Mucosa of descending colon (tissue), 3 donors: ENCODE measurements at regions not wholly inside any gene's neighbourhood (a gene's known extent, or its start where the extent isn't known, plus 50 kb on each side); places are given as distances from the start of the nearest gene placed in this dataset.

ENCODE experiments used
- ATAC-seq: fragments of 200-7000 bp; cut with Tn5 transposase; one replicate; pipeline ENCODE4 v1.9.1; 2020; ENCODE audit warnings: mild to moderate bottlenecking, moderate library complexity
- DNase-seq, 3 donors: peaks; one replicate each; pipeline ENCODE4 v3.0.0-alpha.2; 2020
- H3K36me3 ChIP-seq: fragments of 200-600 bp; one replicate; pipeline ENCODE4 v1.8.0; 2021; ENCODE audit warnings: low read depth, mild to moderate bottlenecking
- H3K4me1 ChIP-seq: fragments of 200-600 bp; one replicate; pipeline ENCODE4 v1.8.0; 2021; ENCODE audit warnings: low read depth, mild to moderate bottlenecking
- H3K4me3 ChIP-seq: fragments of 200-600 bp; one replicate; pipeline ENCODE4 v1.8.0; 2021; ENCODE audit warnings: mild to moderate bottlenecking
- H3K9me3 ChIP-seq: fragments of 200-600 bp; one replicate; pipeline ENCODE4 v1.8.0; 2021; ENCODE audit warnings: mild to moderate bottlenecking
- CTCF ChIP-seq: fragments of 200-600 bp; IDR thresholded peaks from one replicate; pipeline ENCODE4 v1.8.0; 2022; ENCODE audit warnings: antibody characterized with exemption, mild to moderate bottlenecking
- intact Hi-C, 2 donors: fragments of 100-400 bp; cut with DNase I in 1 of 2; cut with micrococcal nuclease in 1 of 2; formaldehyde crosslinking; loops; one replicate each; pipeline versions ENCODE4 v1.11.0 to v1.11.1; 2022; cut with DNase I, micrococcal nuclease
- donor health status: DM: no; HTN: no; CAD: no; lungs with moderate emphysema.
- donor health status: DM: no; HTN: no; CAD: no.
- donor health status: DM: no; HTN: yes; CAD: no.

GRCh38 chrX:13923289-13923688 is 106.4 kb upstream of the GPM6B start:
- Histone ChIP-seq H3K36me3 (no peaks in the 10 kb centered on the region), H3K4me3 (no peak overlapping the region), H3K9me3 (no peaks in the 10 kb centered on the region), H3K4me1 (no peaks in the 10 kb centered on the region)
- TF ChIP-seq CTCF: no peak
- DNase-seq (no peak), ATAC-seq (no peak)
- intact Hi-C loops: no loop called here

GRCh38 chrX:13917507-13917906 is 100.6 kb upstream of the GPM6B start:
- intact Hi-C loops: no loop called here
- Histone ChIP-seq H3K4me1 (no peaks in the 10 kb centered on the region), H3K9me3 (no peaks in the 10 kb centered on the region), H3K4me3 (no peak overlapping the region), H3K36me3 (no peaks in the 10 kb centered on the region)
- ATAC-seq: no peak
- no peak for TF ChIP-seq CTCF
- no peak for DNase-seq

GRCh38 chrX:13911586-13911985 is 94.7 kb upstream of the GPM6B start:
- Histone ChIP-seq H3K4me1 (no peaks in the 10 kb centered on the region), H3K9me3 (no peaks in the 10 kb centered on the region), H3K4me3 (no peak overlapping the region), H3K36me3 (no peaks in the 10 kb centered on the region)
- ATAC-seq: no peak
- no peak for DNase-seq
- TF ChIP-seq CTCF: no peak
- intact Hi-C loops: no loop called here

GRCh38 chrX:13906093-13906492 is 89.2 kb upstream of the GPM6B start:
- H3K9me3 ChIP-seq: no peaks in the 10 kb centered on the region
- H3K36me3 ChIP-seq: no peaks in the 10 kb centered on the region
- TF ChIP-seq CTCF: no peak
- ATAC-seq: no peak
- no peaks in the 10 kb centered on the region for H3K4me1 ChIP-seq
- intact Hi-C loops: no loop called here
- DNase-seq: no peak
- H3K4me3 ChIP-seq: no peak overlapping the region

GRCh38 chrX:13903405-13903804 is 86.5 kb upstream of the GPM6B start:
- ATAC-seq: no peak
- Histone ChIP-seq H3K4me3 (no peak overlapping the region), H3K36me3 (no peaks in the 10 kb centered on the region), H3K9me3 (no peaks in the 10 kb centered on the region), H3K4me1 (no peaks in the 10 kb centered on the region)
- no peak for DNase-seq
- TF ChIP-seq CTCF: no peak
- intact Hi-C loops: no loop called here

- ATAC-seq (no peak), DNase-seq (no peak)
- no peaks in the 10 kb centered on the region for H3K9me3 ChIP-seq
- H3K4me3 ChIP-seq: no peak overlapping the region
- H3K4me1 ChIP-seq: no peaks in the 10 kb centered on the region
- intact Hi-C loops: no loop called here
- no peak for TF ChIP-seq CTCF
- H3K36me3 ChIP-seq: no peaks in the 10 kb centered on the region
Observed at GRCh38 chrX:13902406-13902805, 85.5 kb upstream of the GPM6B start.
